Neutrophil (primary cell): ENCODE measurements at regions not wholly inside any gene's neighbourhood (a gene's known extent, or its start where the extent isn't known, plus 50 kb on each side); places are given as distances from the start of the nearest gene placed in this dataset.

Experiments used
- H3K27ac ChIP-seq: fragments of 200-600 bp; sonication (generic); 2 replicates; pipeline ENCODE4 v1.5.1; 2016; ENCODE audit warnings: mild to moderate bottlenecking, moderate library complexity
- H3K27me3 ChIP-seq: fragments of 200-600 bp; sonication (generic); 2 replicates; pipeline ENCODE4 v1.6.0; 2016; ENCODE audit warnings: mild to moderate bottlenecking
- H3K36me3 ChIP-seq: fragments of 200-600 bp; sonication (generic); 2 replicates; pipeline ENCODE4 v1.5.1; 2017
- H3K4me1 ChIP-seq, 2 experiments: fragments of 200-600 bp in 1 of 2; sonication (generic) in 1 of 2; 1 replicate in 1 of 2; 2 replicates in 1 of 2; pipeline versions ENCODE4 v1.5.1 to v1.6.1; 2013 to 2016; ENCODE audit warnings: low read depth in 1 of 2, low read length in 1 of 2, mild to moderate bottlenecking in 1 of 2, moderate library complexity in 1 of 2; ENCODE audit not compliant: control insufficient read depth in 1 of 2, insufficient read depth in 1 of 2
- H3K4me3 ChIP-seq, 2 experiments: fragments of 200-600 bp in 1 of 2; sonication (generic) in 1 of 2; 1 replicate in 1 of 2; 2 replicates in 1 of 2; pipeline ENCODE4 v1.5.1; 2013 to 2016; ENCODE audit warnings: low read depth in 1 of 2, low read length in 1 of 2, mild to moderate bottlenecking in 1 of 2, moderate library complexity in 1 of 2
- H3K9me3 ChIP-seq: fragments of 200-600 bp; sonication (generic); 2 replicates; pipeline ENCODE4 v1.5.1; 2016
- CTCF ChIP-seq: fragments of 200-600 bp; sonication (generic); IDR thresholded peaks from 2 replicates; pipeline ENCODE4 v1.5.1; 2016; ENCODE audit warnings: antibody characterized with exemption

- no peaks in the 10 kb centered on the region for H3K9me3 ChIP-seq
- no peak for TF ChIP-seq CTCF
- no peaks in the 10 kb centered on the region for H3K27me3 ChIP-seq
- no peaks in the 10 kb centered on the region for H3K4me1 ChIP-seq
- no peaks in the 10 kb centered on the region for H3K36me3 ChIP-seq
- H3K27ac ChIP-seq: no peak overlapping the region
- no peak overlapping the region for H3K4me3 ChIP-seq
Measured at GRCh38 chr7:10471280-10472058, 502.2 kb upstream of the PHF14 start.

GRCh38 chr7:10472115-10472514 lies 501.6 kb upstream of the PHF14 start:
- no peaks in the 10 kb centered on the region for H3K4me1 ChIP-seq
- H3K4me3 ChIP-seq: no peak overlapping the region
- H3K27ac ChIP-seq: no peak overlapping the region
- H3K36me3 ChIP-seq: no peaks in the 10 kb centered on the region
- H3K27me3 ChIP-seq: no peaks in the 10 kb centered on the region
- TF ChIP-seq CTCF: no peak
- no peaks in the 10 kb centered on the region for H3K9me3 ChIP-seq

DNA sequence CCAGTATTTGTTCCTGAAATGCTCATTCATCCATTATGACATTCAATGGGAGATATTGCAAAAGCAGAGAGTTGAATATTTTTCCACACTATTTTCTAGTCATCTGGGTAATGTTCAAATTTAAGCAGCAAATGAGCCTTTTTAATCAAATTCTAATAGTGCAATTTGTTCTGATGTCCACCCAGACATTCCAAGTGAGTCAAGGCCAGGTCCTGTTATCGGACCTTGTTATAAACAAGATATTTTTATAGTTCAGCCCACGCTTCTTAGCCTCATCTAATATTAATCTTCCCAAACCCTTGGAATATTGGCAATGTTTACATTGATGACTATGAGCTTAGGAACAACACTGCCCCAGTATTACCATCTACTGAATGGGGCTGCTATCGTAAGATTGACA lies 500.1 kb upstream of the PHF14 start:
- H3K27me3 ChIP-seq: no peaks in the 10 kb centered on the region
- no peak overlapping the region for H3K4me3 ChIP-seq
- no peak overlapping the region for H3K27ac ChIP-seq
- no peaks in the 10 kb centered on the region for H3K4me1 ChIP-seq
- H3K9me3 ChIP-seq: no peaks in the 10 kb centered on the region
- TF ChIP-seq CTCF: no peak
- H3K36me3 ChIP-seq: no peaks in the 10 kb centered on the region

DNA sequence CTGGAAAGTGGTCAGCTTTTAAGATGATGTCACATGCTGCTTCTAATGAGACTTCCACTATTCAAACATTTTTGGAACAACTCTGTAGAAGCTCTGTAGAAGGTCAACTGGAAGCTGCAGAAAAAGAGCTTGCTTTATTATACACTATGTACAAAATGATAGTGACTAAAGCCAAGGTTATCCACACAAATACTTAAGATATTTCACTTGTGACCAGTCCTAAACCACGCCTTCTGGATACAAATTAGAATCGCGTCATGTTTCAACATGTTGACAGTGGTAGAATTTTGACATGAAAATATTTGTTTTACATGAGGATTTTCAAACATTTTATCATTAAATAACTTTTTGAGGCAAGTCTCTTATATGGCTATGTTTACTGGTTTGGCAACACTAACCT lies 499.6 kb upstream of the PHF14 start:
- no peaks in the 10 kb centered on the region for H3K27me3 ChIP-seq
- H3K4me3 ChIP-seq: no peak overlapping the region
- no peaks in the 10 kb centered on the region for H3K4me1 ChIP-seq
- H3K9me3 ChIP-seq: no peaks in the 10 kb centered on the region
- H3K27ac ChIP-seq: no peak overlapping the region
- H3K36me3 ChIP-seq: no peaks in the 10 kb centered on the region
- no peak for TF ChIP-seq CTCF

DNA sequence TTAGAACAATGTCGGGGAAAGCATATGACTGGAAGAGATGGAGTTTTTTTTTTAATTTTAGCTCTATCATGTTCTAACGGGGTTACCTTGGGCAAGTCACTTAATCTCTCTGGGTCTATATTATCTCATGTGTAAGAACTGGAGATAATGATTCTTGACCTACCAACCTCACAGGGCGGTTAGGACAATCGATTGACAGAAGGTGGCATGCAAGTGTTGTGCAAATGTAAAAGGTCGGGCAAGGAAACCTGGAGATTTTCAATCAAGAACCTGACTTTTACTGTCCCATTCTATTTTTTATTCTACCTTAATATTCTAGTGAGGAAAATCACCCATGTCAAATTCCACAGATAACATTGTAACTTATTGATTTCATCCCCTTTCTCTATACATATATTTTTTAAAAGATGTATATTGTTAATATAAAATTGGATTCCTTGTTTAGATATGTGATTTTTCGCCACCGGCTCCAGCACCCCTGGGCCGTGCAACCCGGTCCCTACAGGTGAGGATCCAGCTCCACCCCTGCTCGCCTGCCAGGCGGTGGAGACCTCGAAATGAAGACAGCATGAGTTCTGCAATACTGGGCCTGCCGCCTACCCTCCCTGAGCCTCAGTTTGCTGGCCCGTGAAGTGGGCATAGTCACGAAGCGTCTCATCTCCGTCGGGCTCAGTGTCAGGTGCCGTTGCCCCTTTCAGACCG lies 497.6 kb upstream of the PHF14 start:
- Histone ChIP-seq H3K9me3 (no peaks in the 10 kb centered on the region), H3K36me3 (no peaks in the 10 kb centered on the region), H3K27ac (no peak overlapping the region), H3K4me3 (no peak overlapping the region), H3K27me3 (no peaks in the 10 kb centered on the region), H3K4me1 (no peaks in the 10 kb centered on the region)
- no peak for TF ChIP-seq CTCF
